GM10248 (cell line): ENCODE measurements at regions not wholly inside any gene's neighbourhood (a gene's known extent, or its start where the extent isn't known, plus 50 kb on each side); places are given as distances from the start of the nearest gene placed in this dataset.

Source experiments
- CTCF ChIA-PET: fragments of 300-600 bp; sonication (Branson Sonifier 250); formaldehyde crosslinking; extraction: SDS; loops from one replicate; lab custom pipeline; 2021; ENCODE audit warnings: antibody characterized with exemption; lab: Yijun Ruan, JAX
- POLR2A ChIA-PET: fragments of 350-650 bp; sonication (Branson Sonifier 250); formaldehyde crosslinking; extraction: SDS; loops from one replicate; lab custom pipeline; 2020; ENCODE audit warnings: antibody characterized with exemption; lab: Yijun Ruan, JAX
- DNase-seq: peaks from one replicate; pipeline ENCODE4 v3.0.0; 2012; ENCODE audit errors: extremely low spot score
- TF ChIP-seq, protein P1 (sequence below): IDR thresholded peaks from 2 replicates; pipeline ENCODE4 v1.5.1; 2012; ENCODE audit warnings: mild to moderate bottlenecking, low read depth; ENCODE audit errors: extremely low read depth, missing control alignments, control extremely low read depth

DNA sequence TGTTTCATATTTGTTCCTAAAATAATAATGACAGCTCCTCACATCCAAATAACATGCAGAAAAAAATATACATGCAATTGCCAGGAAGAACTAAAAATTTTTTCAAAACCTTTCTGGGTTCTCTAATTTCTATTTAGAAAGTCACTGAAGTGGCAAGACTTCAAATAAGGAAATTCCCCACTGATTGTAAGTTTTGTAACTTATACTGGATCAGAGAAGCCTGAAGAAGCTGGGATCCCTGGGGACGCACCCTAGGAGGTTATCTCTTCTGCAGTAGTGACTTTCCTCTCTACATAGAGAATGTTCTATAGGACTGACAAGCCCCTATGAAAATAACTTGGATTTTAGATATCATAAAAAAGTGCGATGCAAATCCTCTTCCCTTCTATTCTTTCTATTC lies 182.6 kb downstream of the MRPL39 start:
- CTCF ChIA-PET = interaction anchor here (0.7 to 8.9 kb wide), 6 partner anchors 33 to 205 kb away, joined by 3 to 48 read pairs (median 3); no protein-coding TSS in a partner anchor
- POLR2A ChIA-PET = interaction anchor here (1.1 to 1.9 kb wide), 2 partner anchors 140 to 143 kb away, joined by 5 to 6 read pairs; no protein-coding TSS in a partner anchor
- TF ChIP-seq, protein P1, sequence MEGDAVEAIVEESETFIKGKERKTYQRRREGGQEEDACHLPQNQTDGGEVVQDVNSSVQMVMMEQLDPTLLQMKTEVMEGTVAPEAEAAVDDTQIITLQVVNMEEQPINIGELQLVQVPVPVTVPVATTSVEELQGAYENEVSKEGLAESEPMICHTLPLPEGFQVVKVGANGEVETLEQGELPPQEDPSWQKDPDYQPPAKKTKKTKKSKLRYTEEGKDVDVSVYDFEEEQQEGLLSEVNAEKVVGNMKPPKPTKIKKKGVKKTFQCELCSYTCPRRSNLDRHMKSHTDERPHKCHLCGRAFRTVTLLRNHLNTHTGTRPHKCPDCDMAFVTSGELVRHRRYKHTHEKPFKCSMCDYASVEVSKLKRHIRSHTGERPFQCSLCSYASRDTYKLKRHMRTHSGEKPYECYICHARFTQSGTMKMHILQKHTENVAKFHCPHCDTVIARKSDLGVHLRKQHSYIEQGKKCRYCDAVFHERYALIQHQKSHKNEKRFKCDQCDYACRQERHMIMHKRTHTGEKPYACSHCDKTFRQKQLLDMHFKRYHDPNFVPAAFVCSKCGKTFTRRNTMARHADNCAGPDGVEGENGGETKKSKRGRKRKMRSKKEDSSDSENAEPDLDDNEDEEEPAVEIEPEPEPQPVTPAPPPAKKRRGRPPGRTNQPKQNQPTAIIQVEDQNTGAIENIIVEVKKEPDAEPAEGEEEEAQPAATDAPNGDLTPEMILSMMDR = no peak

GRCh38 chr21:25424048-25424447 lies 183.2 kb downstream of the MRPL39 start:
- TF ChIP-seq, protein P1 = no peak
- no peak for DNase-seq
- ChIA-PET CTCF (interaction anchor here (0.7 to 8.9 kb wide), 10 partner anchors 12 to 206 kb away, joined by 3 to 48 read pairs (median 4); no protein-coding TSS in a partner anchor), POLR2A (interaction anchor here (1.1 to 1.9 kb wide), 2 partner anchors 141 to 144 kb away, joined by 5 to 6 read pairs; no protein-coding TSS in a partner anchor)

More for the DNA sequence above, 182.6 kb downstream of the MRPL39 start:
- DNase-seq = no peak

DNA sequence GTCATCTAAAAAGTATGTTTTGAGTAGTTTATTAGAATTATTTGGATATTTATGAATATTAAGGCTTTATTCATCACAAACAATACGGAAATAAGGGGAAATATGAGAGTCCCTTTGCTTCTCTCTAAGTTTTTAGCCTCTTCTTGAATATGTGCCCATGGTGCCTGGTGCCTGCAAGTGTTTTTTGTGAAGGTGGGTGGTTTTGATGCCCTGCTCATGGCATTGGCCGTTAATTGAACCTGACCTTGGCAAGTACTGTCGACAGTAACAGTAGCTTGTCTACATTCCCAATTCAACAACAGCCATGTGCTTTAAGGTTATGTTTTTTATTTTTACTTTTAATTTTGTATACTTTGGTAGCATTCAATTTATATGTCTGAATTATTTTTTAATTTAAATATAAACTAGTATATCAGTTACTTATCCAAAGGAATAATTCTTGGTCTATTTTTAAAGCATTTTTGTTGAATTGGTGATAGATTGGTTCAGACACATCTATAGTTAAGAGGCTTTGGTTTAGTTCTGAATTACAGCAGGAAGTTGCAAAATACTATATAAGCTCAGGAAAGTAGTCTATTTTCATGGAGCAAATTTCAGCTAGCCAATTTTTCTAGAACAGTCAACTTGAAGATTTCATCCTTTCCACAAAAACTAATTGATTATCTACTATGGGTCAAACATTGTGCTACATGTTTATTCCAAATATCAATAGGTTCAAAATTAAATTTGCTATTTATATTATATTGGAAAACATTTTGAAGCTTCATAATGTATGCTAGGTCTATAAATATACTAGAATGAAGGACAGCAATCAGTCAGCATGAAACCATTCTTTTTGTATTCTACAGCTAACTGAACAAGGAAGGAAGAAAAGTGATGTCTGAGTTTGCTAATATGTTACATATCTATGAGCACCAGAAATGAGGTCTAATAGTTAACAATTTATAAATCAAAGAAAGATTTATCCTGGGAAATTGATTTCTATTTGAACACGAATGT lies 184.4 kb downstream of the MRPL39 start:
- POLR2A ChIA-PET = interaction anchor here (1.9 kb wide), 1 partner anchor 142 kb away, joined by 6 read pairs; no protein-coding TSS in a partner anchor
- no peak for DNase-seq
- CTCF ChIA-PET = interaction anchor here (0.9 to 8.9 kb wide), 16 partner anchors 14 to 185 kb away, joined by 3 to 48 read pairs (median 5); no protein-coding TSS in a partner anchor
- TF ChIP-seq, protein P1 = no peak

- TF ChIP-seq, protein P1 = peak; percentile 73
- POLR2A ChIA-PET = interaction anchor here (0.5 to 1.3 kb wide), 3 partner anchors 23 to 153 kb away, joined by 3 read pairs; no protein-coding TSS in a partner anchor
- CTCF ChIA-PET = interaction anchor here (0.7 to 8.9 kb wide), 28 partner anchors 9 to 291 kb away, joined by 3 to 48 read pairs (median 4); no protein-coding TSS in a partner anchor
- DNase-seq = peak; percentile 29
Measured at GRCh38 chr21:25421321-25422028, 185.8 kb downstream of the MRPL39 start.

GRCh38 chr21:25420831-25421230 lies 186.4 kb downstream of the MRPL39 start:
- DNase-seq = no peak
- TF ChIP-seq, protein P1 = no peak
- ChIA-PET POLR2A (interaction anchor here (0.5 to 1.3 kb wide), 5 partner anchors 22 to 156 kb away, joined by 3 to 4 read pairs (median 3); no protein-coding TSS in a partner anchor), CTCF (interaction anchor here (0.7 to 8.9 kb wide), 26 partner anchors 8 to 291 kb away, joined by 3 to 48 read pairs (median 4); no protein-coding TSS in a partner anchor)

GRCh38 chr21:25416669-25417068 lies 190.6 kb downstream of the MRPL39 start:
- TF ChIP-seq, protein P1 = no peak
- CTCF ChIA-PET = interaction anchor here (1.2 to 8.9 kb wide), 4 partner anchors 31 to 192 kb away, joined by 3 to 48 read pairs (median 18); no protein-coding TSS in a partner anchor
- DNase-seq = no peak
- POLR2A ChIA-PET = no interaction called here
